AG08396 (cell line): ENCODE measurements at regions not wholly inside any gene's neighbourhood (a gene's known extent, or its start where the extent isn't known, plus 50 kb on each side); places are given as distances from the start of the nearest gene placed in this dataset.
A peak's percentile ranks its signal among the peaks of the same experiment; 100 is the strongest.
"Not testable (repeated sequence)": the region's sequence is repeated elsewhere in the genome, so short reads cannot be mapped to it uniquely, and the experiment has no call there.

Experiments
- DNase-seq: peaks from one replicate; pipeline ENCODE4 v3.0.0; 2012; ENCODE audit warnings: low spot score, mixed read lengths

- DNase-seq: not testable (repeated sequence)
These were observed 311.2 kb upstream of the SOX4 start for GRCh38 chr6:21282360-21282759.

GRCh38 chr6:21284166-21284565 is 309.4 kb upstream of the SOX4 start:
- no peak for DNase-seq

- DNase-seq: no peak
These were observed 308.8 kb upstream of the SOX4 start for GRCh38 chr6:21284706-21285105.

GRCh38 chr6:21294144-21294543 is 299.4 kb upstream of the SOX4 start:
- no peak for DNase-seq

GRCh38 chr6:21295506-21296240 is 297.9 kb upstream of the SOX4 start:
- DNase-seq: no peak

GRCh38 chr6:21297665-21298064 is 295.9 kb upstream of the SOX4 start:
- DNase-seq: no peak

GRCh38 chr6:21299216-21299615 is 294.3 kb upstream of the SOX4 start:
- DNase-seq: no peak

- DNase-seq: no peak
These were observed 293.1 kb upstream of the SOX4 start for GRCh38 chr6:21300439-21300838.

GRCh38 chr6:21305893-21306332 is 287.6 kb upstream of the SOX4 start:
- no peak for DNase-seq

- DNase-seq: no peak
These were observed 287.0 kb upstream of the SOX4 start for GRCh38 chr6:21306546-21306945.

- no peak for DNase-seq
These were observed 283.7 kb upstream of the SOX4 start for GRCh38 chr6:21309807-21310221.

- DNase-seq: no peak
These were observed 282.9 kb upstream of the SOX4 start for GRCh38 chr6:21310568-21311140.

- DNase-seq: peak; percentile 33
These were observed 281.4 kb upstream of the SOX4 start for GRCh38 chr6:21312118-21312517.

GRCh38 chr6:21317642-21318041 is 275.9 kb upstream of the SOX4 start:
- DNase-seq: no peak

GRCh38 chr6:21321076-21321475 is 272.5 kb upstream of the SOX4 start:
- no peak for DNase-seq

GRCh38 chr6:21321531-21321930 is 272.0 kb upstream of the SOX4 start:
- DNase-seq: no peak

GRCh38 chr6:21323577-21323976 is 270.0 kb upstream of the SOX4 start:
- DNase-seq: no peak

GRCh38 chr6:21325201-21325856 is 268.2 kb upstream of the SOX4 start:
- DNase-seq: no peak

GRCh38 chr6:21327326-21328112 is 266.0 kb upstream of the SOX4 start:
- no peak for DNase-seq

- DNase-seq: no peak
These were observed 262.3 kb upstream of the SOX4 start for GRCh38 chr6:21331235-21331634.

- no peak for DNase-seq
These were observed 261.5 kb upstream of the SOX4 start for GRCh38 chr6:21332077-21332476.

GRCh38 chr6:21332660-21333059 is 260.9 kb upstream of the SOX4 start:
- DNase-seq: no peak

- no peak for DNase-seq
These were observed 259.8 kb upstream of the SOX4 start for GRCh38 chr6:21333715-21334114.
